ENCODE measurements at regions not wholly inside any gene's neighbourhood (a gene's known extent, or its start where the extent isn't known, plus 50 kb on each side); places are given as distances from the start of the nearest gene placed in this dataset.
"Not testable (repeated sequence)": the region's sequence is repeated elsewhere in the genome, so short reads cannot be mapped to it uniquely, and the experiment has no call there.

DNA sequence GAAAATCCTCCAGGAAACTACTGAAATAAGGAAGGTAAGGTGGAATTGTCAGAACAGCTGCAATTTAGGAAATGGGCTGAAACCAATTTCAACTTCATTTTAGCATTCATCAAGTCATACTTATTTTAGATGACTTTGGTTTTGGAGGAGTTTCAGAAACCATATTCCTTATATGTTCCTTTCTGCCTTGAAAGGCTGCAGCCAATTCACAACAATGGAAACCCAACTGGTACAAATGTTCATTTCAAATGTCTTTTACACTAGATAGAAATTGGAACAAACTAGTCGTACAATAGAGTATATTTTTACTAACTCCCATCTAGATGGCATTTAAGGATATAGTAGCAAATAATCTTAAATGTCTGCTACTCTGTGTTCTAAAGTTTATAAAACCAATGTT is 82.6 kb upstream of the ANKH start:
- Histone ChIP-seq H3K27me3 (no peaks in the 10 kb centered on the region), H3K36me3 (no peaks in the 10 kb centered on the region)

DNA sequence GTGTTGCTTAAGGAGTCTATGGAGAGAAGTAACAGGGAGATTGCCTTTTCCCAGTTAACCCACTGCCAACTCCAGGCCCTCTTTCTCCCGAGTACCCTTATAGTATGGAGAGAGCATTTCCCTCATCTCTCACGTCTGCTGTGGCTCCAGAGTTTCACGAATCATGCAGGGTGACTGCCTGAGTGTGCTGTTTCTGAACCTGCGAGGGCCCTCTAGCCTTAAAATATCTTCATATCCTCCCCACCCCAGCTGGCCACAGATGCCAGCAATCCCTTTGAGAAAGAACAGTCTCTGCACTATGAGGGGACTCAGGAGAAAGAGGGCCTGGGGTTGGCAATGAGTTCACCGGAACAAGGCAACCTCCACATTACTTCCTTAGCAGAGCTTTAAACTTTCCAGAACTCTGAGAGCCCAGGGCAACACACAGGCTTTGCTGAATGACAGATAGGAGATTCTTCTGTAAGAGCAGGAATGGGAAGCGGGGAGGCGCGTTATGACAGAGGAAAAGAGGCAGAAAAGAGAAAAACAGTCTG is 81.6 kb upstream of the ANKH start:
- Histone ChIP-seq H3K9me3 (0 out of 2 replicates have a peak, but pooled peaks cover 5% of the 10 kb centered on the region), H3K36me3 (no peaks in the 10 kb centered on the region), H3K27me3 (no peaks in the 10 kb centered on the region), H3K4me3 (no peak overlapping the region)
- no peak for DNase-seq

More for the DNA sequence above, 82.6 kb upstream of the ANKH start:
- no peak overlapping the region for H3K4me3 ChIP-seq
- no peak for DNase-seq
- H3K9me3 ChIP-seq: 0 out of 2 replicates have a peak, but pooled peaks cover 5% of the 10 kb centered on the region

DNA sequence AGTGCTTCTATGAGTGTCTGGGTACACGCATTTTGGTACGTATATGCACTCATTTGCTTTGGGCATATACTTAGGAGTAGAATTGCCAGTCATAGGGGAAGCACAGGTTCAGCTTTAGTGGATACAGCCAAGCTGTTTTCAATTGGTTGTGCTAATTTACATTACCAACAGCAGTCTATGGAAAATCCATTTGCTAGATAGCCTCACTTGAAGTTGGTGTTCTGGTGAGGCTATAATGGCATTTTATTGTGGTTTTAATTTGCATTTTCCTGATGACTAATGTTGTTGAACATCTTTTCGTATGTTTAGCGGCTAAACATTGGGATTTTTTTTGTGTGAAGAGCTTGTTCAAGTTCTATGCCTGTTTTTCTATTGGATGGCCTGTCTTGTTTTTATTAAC is 76.8 kb upstream of the ANKH start:
- Histone ChIP-seq H3K27me3 (peaks cover 3% of the 10 kb centered on the region; the same call in 1 of the 2 replicates), H3K36me3 (no peaks in the 10 kb centered on the region), H3K9me3 (0 out of 2 replicates have a peak, but pooled peaks cover 5% of the 10 kb centered on the region), H3K4me3 (no peak overlapping the region)
- DNase-seq: no peak

DNA sequence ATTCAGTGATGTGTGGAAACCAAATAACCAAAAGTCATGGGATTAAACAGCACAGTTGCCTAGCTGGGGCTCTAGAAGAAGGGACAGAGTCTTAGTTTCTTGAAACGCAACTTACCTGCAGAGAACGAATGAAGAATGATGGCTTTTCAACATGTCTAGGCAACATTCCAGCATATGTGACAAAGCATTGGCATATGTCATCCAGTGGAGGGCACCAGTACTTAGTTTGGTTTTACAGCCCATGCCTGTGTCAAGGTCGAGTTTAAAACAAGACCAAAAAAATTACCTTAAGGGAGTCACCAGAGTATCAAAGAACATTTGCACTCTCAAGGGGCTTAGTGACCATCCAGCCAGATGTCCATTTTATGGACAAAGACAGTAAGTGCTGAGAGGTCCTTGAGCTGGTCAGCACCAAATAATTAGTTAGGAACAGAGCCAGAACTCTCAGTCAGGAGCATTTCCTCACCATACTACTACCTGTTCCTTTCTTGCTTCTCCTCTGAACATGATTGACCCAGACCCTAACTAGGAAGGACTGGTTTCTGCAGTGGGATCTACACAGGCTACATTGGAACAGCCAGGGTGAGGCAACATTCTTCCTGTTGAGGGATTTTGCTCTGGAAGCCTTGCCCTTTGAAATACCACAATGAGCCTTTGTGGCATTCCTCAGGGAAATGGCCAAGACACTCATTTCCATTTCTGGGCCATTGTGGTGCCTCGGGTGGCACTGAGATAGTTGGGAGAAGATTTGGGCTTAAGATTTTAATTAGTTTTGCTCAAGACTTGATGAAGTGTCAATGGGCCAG is 75.4 kb upstream of the ANKH start:
- DNase-seq: no peak
- Histone ChIP-seq H3K36me3 (no peaks in the 10 kb centered on the region), H3K9me3 (0 out of 2 replicates have a peak, but pooled peaks cover 5% of the 10 kb centered on the region), H3K4me3 (no peak overlapping the region), H3K27me3 (peaks cover 8% of the 10 kb centered on the region)

DNA sequence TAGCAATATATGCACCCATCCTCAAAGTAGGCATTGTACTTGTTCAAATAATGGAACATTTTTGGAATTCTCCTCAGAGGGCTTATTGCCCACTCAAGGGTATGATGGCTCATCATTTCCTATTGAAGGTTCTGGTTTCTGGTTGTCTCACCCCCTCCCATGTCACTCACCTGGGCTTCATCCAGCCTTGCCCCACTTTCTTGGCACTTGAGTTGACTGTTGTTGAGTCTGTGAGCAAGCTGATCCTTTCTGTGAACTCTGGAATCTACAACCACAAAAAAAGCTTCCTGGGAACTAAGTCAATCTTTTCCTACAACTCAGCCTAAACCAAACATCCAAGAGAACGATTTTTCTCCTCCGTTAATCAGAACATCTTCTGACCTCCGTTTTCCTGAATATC is 73.9 kb upstream of the ANKH start:
- Histone ChIP-seq H3K36me3 (no peaks in the 10 kb centered on the region), H3K9me3 (0 out of 2 replicates have a peak, but pooled peaks cover 5% of the 10 kb centered on the region), H3K4me3 (no peak overlapping the region), H3K27me3 (peaks cover 12% of the 10 kb centered on the region)
- no peak for DNase-seq

DNA sequence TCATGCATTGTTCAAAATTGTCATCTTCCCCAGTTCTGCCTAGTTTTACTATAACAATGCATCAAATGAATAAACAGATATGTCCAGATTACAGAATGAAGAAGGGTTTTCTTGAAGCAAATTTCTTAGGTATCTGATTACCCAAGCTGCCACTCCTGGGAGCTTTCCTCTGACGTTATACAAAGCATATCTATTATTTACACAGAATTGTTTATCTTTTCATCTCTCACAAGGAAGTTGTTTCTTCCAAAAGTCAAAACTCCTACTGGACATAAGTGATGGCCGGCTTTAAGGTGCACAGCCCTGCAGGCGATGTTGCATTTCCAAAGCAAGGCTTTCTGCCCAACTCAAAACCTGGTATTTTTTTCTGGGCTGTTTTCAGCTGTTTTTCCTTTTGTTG is 73.4 kb upstream of the ANKH start:
- Histone ChIP-seq H3K27me3 (peaks cover 12% of the 10 kb centered on the region), H3K9me3 (0 out of 2 replicates have a peak, but pooled peaks cover 4% of the 10 kb centered on the region), H3K36me3 (no peaks in the 10 kb centered on the region), H3K4me3 (no peak overlapping the region)
- DNase-seq: no peak

DNA sequence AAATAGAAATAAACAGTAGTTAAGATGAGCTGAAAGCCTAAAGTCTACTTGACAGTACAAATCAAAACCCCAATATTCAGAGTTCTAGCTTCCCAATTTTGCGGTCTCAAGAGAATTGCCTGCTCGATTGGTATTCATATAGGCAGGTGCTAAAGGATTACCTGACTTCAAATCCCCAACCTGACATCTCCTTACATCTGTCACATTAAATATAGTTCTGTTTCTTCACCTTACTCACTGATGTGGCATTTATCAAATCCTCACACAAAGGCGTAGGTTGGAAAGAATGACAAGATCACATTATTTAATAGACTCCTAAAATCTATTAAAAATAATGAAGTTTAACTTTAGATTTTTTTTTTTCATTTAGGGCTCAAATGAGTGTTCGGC is 72.8 kb upstream of the ANKH start:
- no peak for DNase-seq
- Histone ChIP-seq H3K27me3 (peaks cover 12% of the 10 kb centered on the region), H3K9me3 (no peaks in the 10 kb centered on the region), H3K36me3 (no peaks in the 10 kb centered on the region), H3K4me3 (no peak overlapping the region)

DNA sequence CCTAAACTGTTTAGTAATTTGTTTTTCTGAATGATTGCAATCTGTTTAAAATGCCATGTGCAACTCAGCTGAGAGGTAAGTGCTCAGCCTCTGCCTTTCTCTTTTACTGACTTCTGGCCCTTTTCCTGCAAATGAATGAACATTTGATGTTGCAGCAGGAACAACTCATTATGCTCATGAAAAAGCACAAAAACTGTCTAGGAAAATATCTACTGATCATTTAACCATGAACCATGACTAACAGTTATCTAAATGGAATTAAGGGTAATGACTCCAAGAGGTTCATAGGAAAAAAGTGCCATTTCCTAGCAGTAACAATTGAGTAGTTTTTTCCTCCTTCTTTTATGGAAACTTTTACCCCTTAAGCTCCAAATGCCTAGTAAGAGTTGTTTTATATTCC is 70.6 kb upstream of the ANKH start:
- no peaks in the 10 kb centered on the region for H3K9me3 ChIP-seq
- DNase-seq: no peak
- H3K36me3 ChIP-seq: no peaks in the 10 kb centered on the region
- H3K27me3 ChIP-seq: peaks cover 12% of the 10 kb centered on the region
- H3K4me3 ChIP-seq: no peak overlapping the region

DNA sequence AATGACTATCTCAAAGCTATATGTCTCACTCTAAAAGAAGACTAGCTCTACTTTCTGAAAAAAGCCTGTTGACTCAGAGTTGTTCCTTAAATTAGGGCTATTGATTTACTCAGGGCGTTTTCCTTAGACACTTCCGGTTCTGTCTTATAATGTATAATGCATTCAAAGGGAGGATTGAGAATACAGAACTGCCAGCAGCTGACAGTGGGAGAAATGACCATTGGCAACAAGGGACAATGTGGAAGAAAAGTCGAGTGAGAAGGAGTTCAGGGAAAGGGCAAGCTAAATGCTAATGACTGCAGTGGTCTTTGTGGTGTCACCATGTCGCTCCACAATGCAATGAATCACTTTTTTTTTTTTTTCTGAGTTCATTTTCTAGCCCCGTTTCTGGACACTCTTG is 65.7 kb upstream of the ANKH start:
- no peaks in the 10 kb centered on the region for H3K36me3 ChIP-seq
- no peak for DNase-seq

DNA sequence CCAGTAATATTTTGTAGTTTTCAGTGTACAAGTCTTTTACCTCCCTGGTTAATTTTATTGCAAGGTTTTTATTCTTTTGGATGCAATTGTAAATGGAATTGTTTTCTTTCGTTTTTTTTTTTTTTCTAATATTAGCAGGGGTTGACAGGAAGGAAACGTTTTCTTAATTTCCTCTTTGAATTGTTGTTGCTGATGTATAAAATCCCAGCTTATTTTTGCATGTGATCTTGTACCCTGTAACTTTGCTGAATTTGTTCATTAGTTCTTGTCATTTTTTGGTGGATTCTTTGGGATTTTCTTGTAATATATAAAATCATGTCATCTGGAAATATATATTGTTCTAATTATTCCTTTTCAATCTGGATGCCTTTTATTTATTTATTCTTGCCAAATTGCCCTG is 65.0 kb upstream of the ANKH start:
- H3K4me3 ChIP-seq: no peak overlapping the region
- H3K27me3 ChIP-seq: peaks cover 4% of the 10 kb centered on the region; the same call in 1 of the 2 replicates
- DNase-seq: no peak
- no peaks in the 10 kb centered on the region for H3K36me3 ChIP-seq
- H3K9me3 ChIP-seq: no peaks in the 10 kb centered on the region

More for the DNA sequence above, 65.7 kb upstream of the ANKH start:
- Histone ChIP-seq H3K4me3 (no peak overlapping the region), H3K27me3 (peaks cover 5% of the 10 kb centered on the region), H3K9me3 (no peaks in the 10 kb centered on the region)

DNA sequence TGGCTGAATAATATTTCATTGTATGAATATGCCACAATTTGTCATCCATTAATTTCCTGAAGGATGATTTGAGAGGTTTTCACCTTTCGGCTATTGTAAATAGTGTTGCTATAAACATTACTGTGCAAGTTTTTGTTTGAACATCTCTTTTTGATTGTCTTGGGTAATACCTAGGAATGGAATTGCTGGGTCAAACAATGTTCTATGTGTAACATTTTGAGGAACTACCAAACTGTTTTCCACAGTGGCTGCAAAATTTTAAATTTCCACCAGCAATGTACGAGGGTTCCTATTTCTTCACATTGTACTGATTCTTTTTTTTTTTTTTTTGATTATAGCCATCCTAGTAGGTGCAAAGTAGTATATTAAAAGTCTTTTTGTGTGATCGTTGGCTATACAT is 63.8 kb upstream of the ANKH start:
- DNase-seq: no peak
- Histone ChIP-seq H3K36me3 (no peaks in the 10 kb centered on the region), H3K27me3 (no peaks in the 10 kb centered on the region), H3K9me3 (no peaks in the 10 kb centered on the region), H3K4me3 (no peak overlapping the region)

DNA sequence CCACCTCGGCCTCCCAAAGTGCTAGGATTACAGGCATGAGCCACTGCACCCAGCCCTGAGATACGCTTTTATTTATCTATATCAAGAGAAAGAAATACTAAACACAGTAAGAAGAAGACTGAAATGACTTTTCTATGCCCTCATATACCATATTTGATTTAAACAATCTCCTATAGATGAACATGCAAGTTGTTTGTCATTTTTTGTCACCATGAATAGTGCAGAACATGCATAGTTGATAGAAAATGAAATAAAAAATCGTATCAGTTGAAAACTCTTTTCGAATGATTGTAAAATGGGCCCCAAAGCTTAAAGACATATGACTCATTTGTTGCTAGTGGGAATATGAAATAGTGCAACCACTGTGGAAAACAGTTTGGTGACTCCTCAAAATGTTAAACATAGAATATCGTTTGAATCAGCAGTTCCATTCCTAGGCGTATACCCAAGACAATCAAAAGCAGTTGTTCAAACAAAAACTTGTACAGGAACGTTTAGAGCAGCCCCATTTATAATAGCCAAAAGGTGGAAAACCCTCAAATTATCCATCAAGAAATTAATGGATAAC is 61.4 kb upstream of the ANKH start:
- no peak for DNase-seq
- H3K27me3 ChIP-seq: no peaks in the 10 kb centered on the region

DNA sequence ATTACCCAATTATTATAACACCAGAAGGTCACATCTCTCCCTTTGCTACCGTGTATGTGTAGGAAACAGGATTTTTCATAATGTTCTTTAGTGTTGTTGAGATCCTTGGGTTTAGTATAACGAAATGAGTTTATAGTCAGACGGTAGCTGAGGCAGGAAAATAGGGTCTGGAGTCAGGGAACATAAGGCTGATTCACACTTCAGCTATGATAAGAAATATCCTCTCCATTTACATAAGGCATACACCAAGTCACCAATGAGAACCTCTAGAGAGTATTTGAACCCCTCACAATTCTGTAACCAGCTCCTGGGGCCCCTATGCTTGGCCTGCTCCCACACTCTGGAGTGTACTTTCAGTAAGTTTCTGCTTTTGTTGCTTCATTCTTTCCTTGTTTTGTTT is 58.9 kb upstream of the ANKH start:
- no peak overlapping the region for H3K4me3 ChIP-seq
- H3K9me3 ChIP-seq: no peaks in the 10 kb centered on the region
- no peaks in the 10 kb centered on the region for H3K27me3 ChIP-seq
- no peaks in the 10 kb centered on the region for H3K36me3 ChIP-seq
- no peak for DNase-seq

More for the DNA sequence above, 61.4 kb upstream of the ANKH start:
- H3K9me3 ChIP-seq: no peaks in the 10 kb centered on the region
- no peaks in the 10 kb centered on the region for H3K36me3 ChIP-seq
- no peak overlapping the region for H3K4me3 ChIP-seq

DNA sequence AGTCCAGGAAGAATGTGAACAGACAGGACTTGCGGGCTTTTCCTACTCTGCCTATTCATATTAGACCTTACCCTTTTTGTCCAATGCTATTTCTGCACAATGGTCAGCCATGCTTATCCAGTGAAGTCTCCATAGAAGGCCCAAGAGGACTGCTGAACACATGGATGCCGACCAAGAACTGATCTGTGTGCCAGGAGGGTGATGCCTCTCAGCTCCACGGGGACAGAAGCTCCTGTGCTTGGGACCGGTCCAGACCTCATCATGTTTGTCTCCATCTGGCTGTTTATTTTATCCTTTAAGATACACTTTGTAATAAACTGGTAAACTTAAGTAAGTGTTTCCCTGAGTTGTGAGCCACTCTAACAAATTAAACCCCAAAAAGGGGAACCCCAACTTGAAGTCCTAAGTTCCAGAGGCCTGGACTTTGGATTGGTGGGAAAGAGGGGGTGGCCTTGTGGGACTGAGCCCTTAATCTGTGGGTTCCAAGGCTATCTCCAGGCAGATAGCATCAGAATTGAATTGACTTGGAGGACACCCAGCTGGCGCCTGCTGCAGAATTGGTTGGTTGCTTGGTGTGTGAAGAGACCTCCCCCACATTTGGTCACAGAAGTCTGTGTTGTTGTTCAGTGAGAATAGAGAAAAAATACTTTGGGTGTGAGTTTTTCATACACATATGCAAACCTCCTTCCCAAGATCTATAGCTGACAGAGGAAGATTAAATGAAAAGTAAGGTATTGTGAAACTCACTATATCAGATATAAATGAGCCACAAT is 57.9 kb upstream of the ANKH start:
- no peaks in the 10 kb centered on the region for H3K9me3 ChIP-seq
- H3K4me3 ChIP-seq: no peak overlapping the region
- no peaks in the 10 kb centered on the region for H3K36me3 ChIP-seq
- peak; percentile 58 for DNase-seq
- H3K27me3 ChIP-seq: no peaks in the 10 kb centered on the region

DNA sequence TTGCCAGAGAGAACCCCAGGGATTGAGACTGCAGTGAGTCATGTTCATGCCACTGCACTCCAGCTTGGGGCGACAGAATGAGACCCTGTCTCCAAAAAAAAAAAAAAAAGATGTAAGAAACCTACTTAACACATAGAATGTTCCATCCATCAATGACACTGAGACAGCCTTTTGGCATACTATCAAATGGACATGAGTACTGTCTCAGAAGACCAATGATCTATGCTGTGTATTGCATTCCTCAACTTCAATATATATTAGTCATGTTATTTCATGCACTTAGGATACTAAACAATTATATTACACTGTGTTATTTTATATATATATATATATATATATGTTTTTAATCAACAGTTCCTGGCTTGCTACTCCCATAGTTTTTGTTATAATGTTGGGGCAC is 57.1 kb upstream of the ANKH start:
- Histone ChIP-seq H3K4me3 (no peak overlapping the region), H3K9me3 (no peaks in the 10 kb centered on the region), H3K27me3 (no peaks in the 10 kb centered on the region), H3K36me3 (no peaks in the 10 kb centered on the region)
- DNase-seq: peak; percentile 30

DNA sequence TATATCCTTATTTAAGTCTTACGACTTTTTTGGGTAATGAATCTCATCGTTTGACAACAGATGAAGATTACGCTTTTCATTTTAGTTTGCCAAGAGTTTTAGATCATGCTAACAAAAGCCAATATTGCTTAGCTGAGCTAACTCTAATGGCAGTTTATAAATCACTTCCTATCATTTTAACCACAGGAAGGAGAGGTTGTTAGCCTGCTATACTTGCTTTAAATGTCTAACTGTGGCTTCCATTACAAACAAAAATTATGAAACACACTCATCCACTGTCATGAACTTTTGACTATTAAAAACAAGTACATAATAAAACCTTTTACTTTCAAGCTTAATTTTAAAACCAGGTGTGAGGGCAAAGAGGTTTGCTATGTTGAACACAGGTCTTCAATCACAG is 53.7 kb upstream of the ANKH start:
- H3K4me3 ChIP-seq: no peak overlapping the region
- no peak for DNase-seq
- H3K9me3 ChIP-seq: no peaks in the 10 kb centered on the region
- no peaks in the 10 kb centered on the region for H3K36me3 ChIP-seq
- H3K27me3 ChIP-seq: no peaks in the 10 kb centered on the region

DNA sequence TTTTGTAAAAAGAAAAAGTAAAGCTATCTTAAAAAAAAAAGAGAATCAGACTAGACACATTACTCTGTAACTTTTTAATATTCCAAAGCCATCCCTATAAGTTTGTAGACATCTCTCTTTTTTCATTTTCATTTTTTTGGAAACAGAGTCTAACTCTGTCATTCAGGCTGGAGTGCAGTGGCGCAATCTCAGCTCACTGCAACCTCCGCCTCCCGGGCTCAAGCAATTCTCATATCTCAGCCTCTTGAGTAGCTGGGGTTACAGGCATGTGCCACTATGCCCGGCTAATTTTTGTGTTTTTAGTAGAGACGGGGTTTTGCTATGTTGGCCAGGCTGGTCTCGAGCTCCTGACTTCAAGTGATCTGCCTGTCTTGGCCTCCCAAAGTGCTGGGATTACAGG is 51.4 kb upstream of the ANKH start:
- H3K9me3 ChIP-seq, H3K4me3 ChIP-seq, H3K36me3 ChIP-seq, DNase-seq, H3K27me3 ChIP-seq: not testable (repeated sequence)

Data from MG63 (cell line).